ENCODE measurements at regions not wholly inside any gene's neighbourhood (a gene's known extent, or its start where the extent isn't known, plus 50 kb on each side); places are given as distances from the start of the nearest gene placed in this dataset.

DNA sequence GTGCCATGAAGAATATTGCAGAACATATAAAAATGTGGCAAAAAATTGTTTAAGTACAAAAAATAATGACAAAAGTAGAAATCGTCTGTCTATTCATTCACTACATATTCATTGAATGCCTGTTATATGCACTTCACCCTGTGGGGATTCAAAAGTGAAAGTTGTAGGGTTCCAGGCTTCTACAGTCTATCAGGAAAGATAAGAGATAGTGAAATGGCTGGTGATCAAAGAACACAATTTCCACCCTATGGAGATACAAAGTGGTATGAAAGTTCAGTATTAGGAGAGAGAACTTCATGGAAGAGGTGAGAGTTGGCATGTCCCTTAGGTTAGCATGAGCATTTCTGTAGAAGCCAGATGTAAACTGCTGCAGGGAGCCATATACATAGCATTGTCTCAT, 127.0 kb upstream of the PMFBP1 start:
- DNase-seq (ENCODE audit: low spot score in 2 of 2), result no peak
- FAIRE-seq, result no peak

GRCh38 chr16:72295914-72296313, 124.0 kb upstream of the PMFBP1 start:
- no peak for FAIRE-seq
- DNase-seq (ENCODE audit: low spot score in 2 of 2), result no peak

GRCh38 chr16:72291531-72291981, 119.6 kb upstream of the PMFBP1 start:
- DNase-seq (ENCODE audit: low spot score in 2 of 2) (peak in 1 of 2 donors; percentile 5), FAIRE-seq (no peak)

DNA sequence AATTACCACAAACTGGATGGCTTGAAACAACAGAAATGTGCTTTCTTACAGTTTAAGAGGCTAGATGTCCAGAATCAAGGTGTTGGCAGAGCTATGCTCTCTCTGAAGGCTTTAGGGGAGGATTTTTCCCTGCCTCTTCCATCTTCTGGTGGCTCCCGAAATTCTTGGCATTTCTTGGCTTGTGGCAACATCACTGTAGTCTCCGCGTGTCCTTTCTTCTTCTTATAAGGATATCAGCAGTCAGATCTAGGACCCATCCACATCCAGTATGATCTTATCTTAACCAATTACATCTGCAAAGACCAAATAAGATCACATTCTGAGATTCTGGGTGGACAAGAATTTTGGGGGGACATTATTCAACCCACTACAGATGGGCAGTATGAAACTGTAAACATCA, 119.2 kb upstream of the PMFBP1 start:
- DNase-seq (ENCODE audit: low spot score in 2 of 2), result no peak
- no peak for FAIRE-seq

DNA sequence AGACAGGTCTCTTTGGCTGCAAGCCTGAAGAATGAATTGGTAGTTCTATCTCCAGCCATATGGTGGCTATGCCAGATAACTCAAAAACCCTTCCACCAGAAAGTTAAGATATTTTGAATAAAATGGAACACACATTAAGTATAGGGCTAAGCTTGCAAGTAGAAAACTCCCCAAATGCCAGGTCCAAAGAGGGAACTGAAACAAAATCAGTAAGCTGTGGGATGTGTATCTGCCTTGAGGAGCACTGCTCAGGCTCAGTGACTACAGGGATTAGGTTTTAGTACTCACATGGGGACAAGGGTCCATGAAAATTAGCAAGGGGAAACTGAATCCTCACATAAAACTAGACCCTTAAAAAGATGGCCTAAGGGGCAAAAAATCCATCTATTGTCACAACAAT, 115.7 kb upstream of the PMFBP1 start:
- FAIRE-seq (no peak), DNase-seq (ENCODE audit: low spot score in 2 of 2) (no peak)

GRCh38 chr16:72286936-72287620, 115.1 kb upstream of the PMFBP1 start:
- DNase-seq (ENCODE audit: low spot score in 2 of 2) (no peak), FAIRE-seq (no peak)

GRCh38 chr16:72285728-72286127, 113.8 kb upstream of the PMFBP1 start:
- DNase-seq (ENCODE audit: low spot score in 2 of 2), result no peak
- FAIRE-seq, result no peak

DNA sequence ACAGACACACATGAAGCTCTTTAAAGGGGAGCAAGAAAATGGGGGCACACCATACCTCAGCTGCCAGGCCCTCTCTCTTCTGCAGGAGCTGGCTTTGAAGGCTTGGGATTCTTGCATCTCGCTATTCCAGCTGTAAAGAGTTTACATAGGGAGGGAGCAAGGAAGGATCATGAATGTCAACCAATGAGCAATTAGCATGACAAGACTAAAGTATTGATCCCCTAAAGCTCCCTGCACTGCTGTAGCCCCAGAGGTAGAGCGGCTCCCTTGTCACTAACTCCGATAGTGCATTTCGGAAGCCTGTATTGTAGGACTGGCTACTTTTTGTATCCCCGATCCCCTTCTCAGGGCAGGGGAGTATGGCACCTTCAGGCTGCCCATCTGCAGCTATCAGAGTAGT, 113.4 kb upstream of the PMFBP1 start:
- FAIRE-seq (no peak), DNase-seq (ENCODE audit: low spot score in 2 of 2) (no peak)

DNA sequence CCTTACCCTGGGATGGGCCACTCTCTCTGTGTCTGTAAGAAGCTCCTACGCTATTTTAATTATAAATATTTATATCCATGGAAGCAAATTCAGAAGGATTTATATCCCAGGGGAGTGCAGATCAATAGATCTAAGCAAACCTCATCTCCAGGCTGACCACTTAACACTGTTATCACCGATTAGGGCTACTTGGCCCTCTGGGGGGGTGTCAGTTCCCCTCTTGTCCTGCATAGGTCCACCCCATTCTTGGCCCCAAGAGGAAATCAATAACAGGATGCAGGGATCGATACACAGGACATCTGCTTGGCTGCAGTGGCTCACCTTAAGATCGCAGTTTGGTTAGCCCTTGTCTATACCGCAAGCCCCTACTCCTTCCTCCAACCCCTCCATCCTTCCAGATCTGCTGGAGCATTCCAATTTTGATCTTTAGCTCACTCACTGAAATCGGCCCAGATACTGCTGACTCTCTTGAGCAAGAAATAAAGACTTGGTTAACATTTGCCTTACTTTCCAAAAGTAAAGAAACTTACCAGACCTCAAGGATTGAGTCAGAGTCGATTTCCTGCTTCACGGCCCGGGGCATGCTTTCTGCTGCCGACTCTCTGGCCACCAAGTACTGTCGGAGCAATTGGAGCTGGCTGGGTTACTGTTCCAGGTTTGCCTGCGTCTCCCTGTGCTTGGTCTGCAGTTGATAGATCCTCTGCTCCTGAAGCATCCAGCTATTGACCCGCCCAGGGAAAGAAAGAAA, 112.3 kb upstream of the PMFBP1 start:
- no peak for DNase-seq (ENCODE audit: low spot score in 2 of 2)
- no peak for FAIRE-seq

GRCh38 chr16:72282362-72282761, 110.4 kb upstream of the PMFBP1 start:
- no peak for FAIRE-seq

GRCh38 chr16:72278301-72278700, 106.3 kb upstream of the PMFBP1 start:
- no peak for DNase-seq (ENCODE audit: low spot score in 2 of 2)
- no peak for FAIRE-seq

More at GRCh38 chr16:72282362-72282761, 110.4 kb upstream of the PMFBP1 start:
- DNase-seq (ENCODE audit: low spot score in 2 of 2), result no peak

DNA sequence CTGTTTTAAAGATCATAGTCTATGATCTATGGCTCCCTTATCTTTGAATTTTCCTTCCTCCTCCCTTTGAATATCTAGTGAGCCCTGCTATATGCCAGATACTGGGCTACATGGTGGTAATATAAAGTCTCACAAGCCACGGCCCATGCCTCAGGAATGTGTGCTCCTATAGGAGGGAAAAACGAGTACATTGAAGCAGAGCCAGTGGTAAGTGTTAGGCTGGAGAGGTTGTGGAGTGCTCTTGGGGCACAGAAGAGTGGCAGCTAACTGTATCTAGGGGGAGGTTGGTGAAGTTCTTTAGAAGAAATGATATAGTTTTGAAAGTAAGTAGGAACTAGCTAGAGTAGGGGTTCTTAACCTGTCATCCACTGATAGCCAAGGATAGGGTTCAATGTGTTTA, 105.8 kb upstream of the PMFBP1 start:
- DNase-seq (ENCODE audit: low spot score in 2 of 2) (no peak), FAIRE-seq (no peak)

- DNase-seq (ENCODE audit: low spot score in 2 of 2) (no peak), FAIRE-seq (no peak)
Measured at GRCh38 chr16:72271699-72272240, 99.8 kb upstream of the PMFBP1 start.

DNA sequence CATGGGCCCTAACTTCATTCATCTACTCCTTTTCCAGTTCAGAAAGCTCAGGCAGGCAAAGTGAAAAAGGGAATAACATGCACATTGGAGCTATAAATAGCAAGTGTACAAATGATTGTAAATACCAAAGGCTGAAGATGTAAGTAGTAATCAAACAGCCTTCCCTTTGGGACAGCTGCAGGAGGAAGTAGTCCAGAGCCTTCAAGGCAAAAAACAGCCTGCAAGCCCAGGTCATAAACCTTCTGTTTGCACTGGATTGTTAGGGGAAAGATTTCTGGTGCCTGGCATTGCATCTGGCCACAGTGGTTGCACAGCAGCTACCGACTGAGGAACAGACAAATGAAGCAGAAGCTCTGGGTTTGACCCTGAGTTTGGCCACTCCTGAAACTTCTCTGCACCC, 98.6 kb upstream of the PMFBP1 start:
- FAIRE-seq, result no peak
- DNase-seq (ENCODE audit: low spot score in 2 of 2), result no peak

DNA sequence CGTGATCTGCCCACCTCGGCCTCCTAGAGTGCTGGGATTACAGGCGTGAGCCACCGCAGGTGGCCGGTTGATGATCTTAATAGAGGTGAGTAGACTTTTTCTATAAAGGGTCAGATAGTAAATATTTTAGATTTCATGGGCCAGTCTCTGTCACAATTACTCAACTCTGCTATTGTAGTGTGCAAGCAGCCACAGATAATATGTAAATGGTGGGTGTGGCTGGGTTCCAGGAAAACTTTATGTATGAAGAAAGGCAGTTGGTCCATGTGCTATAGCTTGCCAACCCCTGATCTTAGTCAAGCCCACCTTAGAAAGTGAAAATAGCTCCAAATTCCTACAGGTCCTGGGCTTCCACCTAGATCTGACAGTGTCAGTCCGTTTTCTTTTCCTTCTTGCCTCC, 94.9 kb upstream of the PMFBP1 start:
- DNase-seq (ENCODE audit: low spot score in 2 of 2) (no peak), FAIRE-seq (no peak)

DNA sequence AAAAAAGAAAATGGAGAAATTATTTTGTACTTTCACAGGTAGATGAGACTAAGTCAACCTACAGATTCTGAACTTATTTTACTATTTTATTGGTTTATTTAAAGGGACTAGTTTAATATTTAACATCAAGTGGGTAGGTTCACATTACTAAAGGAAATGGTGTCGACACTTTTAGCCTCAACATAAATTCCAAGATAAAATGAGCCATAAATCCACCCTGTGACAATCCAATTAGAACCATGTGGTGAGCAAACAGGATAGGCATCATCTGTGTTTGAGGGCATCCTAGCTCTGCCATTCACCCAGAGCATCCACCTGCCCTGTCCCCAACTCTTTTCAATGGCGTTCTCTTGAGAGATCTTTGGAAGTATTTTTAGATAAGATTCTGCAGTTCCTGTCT, 92.8 kb upstream of the PMFBP1 start:
- no peak for FAIRE-seq

GRCh38 chr16:72262711-72263110, 90.8 kb upstream of the PMFBP1 start:
- DNase-seq (ENCODE audit: low spot score in 2 of 2) (no peak), FAIRE-seq (no peak)

More for the DNA sequence above, 92.8 kb upstream of the PMFBP1 start:
- no peak for DNase-seq (ENCODE audit: low spot score in 2 of 2)

GRCh38 chr16:72261127-72261526, 89.2 kb upstream of the PMFBP1 start:
- no peak for DNase-seq (ENCODE audit: low spot score in 2 of 2)

GRCh38 chr16:72256398-72257066, 84.6 kb upstream of the PMFBP1 start:
- DNase-seq (ENCODE audit: low spot score in 2 of 2), result no peak
- no peak for FAIRE-seq

More at GRCh38 chr16:72261127-72261526, 89.2 kb upstream of the PMFBP1 start:
- FAIRE-seq, result no peak

DNA sequence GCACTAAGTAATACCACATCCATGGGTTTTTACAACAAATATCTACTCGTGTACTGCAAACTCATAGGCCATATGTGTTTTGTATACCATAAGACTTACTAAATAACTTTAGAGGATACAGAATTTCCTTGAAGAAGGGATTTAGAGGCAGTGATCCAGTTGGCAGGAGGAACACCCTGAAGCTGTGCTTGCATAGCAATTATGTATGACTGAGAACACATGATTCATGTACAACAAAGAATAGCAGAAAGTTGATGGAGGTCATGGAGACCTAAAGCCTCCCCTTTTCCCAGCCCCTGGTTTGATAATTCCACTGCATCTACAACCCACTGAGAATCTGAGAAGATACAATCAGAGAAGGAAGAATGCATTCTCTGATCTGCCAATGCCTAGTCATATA, 83.8 kb upstream of the PMFBP1 start:
- no peak for FAIRE-seq
- no peak for DNase-seq (ENCODE audit: low spot score in 2 of 2)

DNA sequence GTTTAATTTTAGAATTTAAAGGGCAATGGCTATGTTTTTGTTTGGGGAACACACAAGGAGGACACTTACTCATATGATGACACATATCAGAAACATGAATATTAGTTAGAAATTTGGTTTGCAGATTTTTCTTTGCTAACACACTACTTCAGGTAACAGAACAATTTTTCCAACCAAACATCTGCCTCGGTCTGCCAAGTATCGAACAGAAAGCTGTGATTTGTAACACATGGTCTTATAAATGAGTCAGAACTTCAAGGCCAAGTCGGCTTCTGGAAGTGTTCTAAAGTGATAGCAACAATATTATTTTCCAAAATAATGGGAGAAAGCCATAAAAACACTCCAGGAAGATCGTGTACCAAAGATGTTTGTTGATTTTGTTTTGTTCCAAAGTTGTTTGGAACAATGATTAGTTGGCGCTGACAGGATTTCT, 75.9 kb upstream of the PMFBP1 start:
- DNase-seq (ENCODE audit: low spot score in 2 of 2), result no peak
- FAIRE-seq, result no peak

Data from frontal cortex (tissue), 3 donors.